ENCODE measurements at regions not wholly inside any gene's neighbourhood (a gene's known extent, or its start where the extent isn't known, plus 50 kb on each side); places are given as distances from the start of the nearest gene placed in this dataset.

DNA sequence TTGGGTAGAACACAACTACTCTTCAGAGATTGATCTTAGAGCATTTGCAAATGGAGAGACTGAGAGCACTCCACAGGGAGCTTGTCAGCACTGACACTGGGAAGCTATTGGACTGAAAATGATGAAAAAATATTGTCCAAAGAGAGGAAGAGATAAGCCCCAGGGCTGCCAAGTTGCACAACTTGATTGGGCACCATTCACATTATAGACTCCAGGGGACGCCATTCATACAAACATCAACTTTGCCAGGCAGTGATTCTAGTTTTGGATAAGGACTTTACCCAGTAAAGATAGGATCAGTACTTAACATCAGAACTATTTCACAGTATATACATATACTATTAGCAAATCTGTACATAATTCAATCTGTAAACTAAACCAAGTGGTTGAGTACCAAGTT, 79.6 kb upstream of the MYCN start:
- TF ChIP-seq PAX5 (IDR thresholded peaks at IDR 0.05; ENCODE audit: insufficient read depth, low read length, severe bottlenecking) (no peak), POLR2AphosphoS5 (IDR thresholded peaks at IDR 0.05; ENCODE audit: low read depth, low read length) (no peak), POLR2A (IDR thresholded peaks at IDR 0.05; ENCODE audit: low read depth, low read length) (no peak), TAF1 (IDR thresholded peaks at IDR 0.05; ENCODE audit: low read depth, low read length) (no peak), SPI1 (IDR thresholded peaks at IDR 0.05; ENCODE audit: low read depth, low read length) (no peak), POU2F2 (IDR thresholded peaks at IDR 0.05; ENCODE audit: low read depth, low read length) (no peak)
- DNase-seq (ENCODE audit: insufficient read length, low spot score), result no peak
- FAIRE-seq, result no peak

- DNase-seq (ENCODE audit: insufficient read length, low spot score) (no peak), FAIRE-seq (no peak)
- no peak for TF ChIP-seq TAF1 (IDR thresholded peaks at IDR 0.05; ENCODE audit: low read depth, low read length)
- no peak for TF ChIP-seq POLR2A (IDR thresholded peaks at IDR 0.05; ENCODE audit: low read depth, low read length)
- TF ChIP-seq SPI1 (IDR thresholded peaks at IDR 0.05; ENCODE audit: low read depth, low read length), result no peak
- TF ChIP-seq PAX5 (IDR thresholded peaks at IDR 0.05; ENCODE audit: insufficient read depth, low read length, severe bottlenecking), result no peak
- TF ChIP-seq POLR2AphosphoS5 (IDR thresholded peaks at IDR 0.05; ENCODE audit: low read depth, low read length), result no peak
- no peak for TF ChIP-seq POU2F2 (IDR thresholded peaks at IDR 0.05; ENCODE audit: low read depth, low read length)
Measured at GRCh38 chr2:15861172-15861822, 79.1 kb upstream of the MYCN start.

GRCh38 chr2:15861898-15862297, 78.5 kb upstream of the MYCN start:
- TF ChIP-seq SPI1 (IDR thresholded peaks at IDR 0.05; ENCODE audit: low read depth, low read length) (no peak), POLR2A (IDR thresholded peaks at IDR 0.05; ENCODE audit: low read depth, low read length) (no peak), TAF1 (IDR thresholded peaks at IDR 0.05; ENCODE audit: low read depth, low read length) (no peak), POU2F2 (IDR thresholded peaks at IDR 0.05; ENCODE audit: low read depth, low read length) (no peak), POLR2AphosphoS5 (IDR thresholded peaks at IDR 0.05; ENCODE audit: low read depth, low read length) (no peak), PAX5 (IDR thresholded peaks at IDR 0.05; ENCODE audit: insufficient read depth, low read length, severe bottlenecking) (no peak)
- DNase-seq (ENCODE audit: insufficient read length, low spot score), result no peak
- FAIRE-seq, result no peak

DNA sequence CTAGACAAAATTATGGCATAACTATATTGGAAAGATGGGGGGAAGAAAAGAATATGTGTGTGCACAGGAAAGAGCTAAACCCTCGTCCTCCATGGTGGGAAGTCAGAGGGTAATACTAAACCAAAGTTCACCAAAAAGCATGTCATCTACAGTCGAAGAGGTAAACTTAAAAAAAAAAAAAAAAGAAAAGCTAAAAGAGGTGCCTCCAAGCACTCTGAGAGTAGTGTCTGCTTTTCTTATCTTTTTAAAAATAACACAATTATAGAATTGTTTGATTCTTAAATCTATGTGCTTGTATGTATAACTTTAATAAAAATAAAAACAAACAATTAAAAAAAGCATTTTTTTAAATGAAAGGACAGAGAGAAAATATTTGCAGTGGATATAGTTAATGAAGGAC, 77.3 kb upstream of the MYCN start:
- TF ChIP-seq POLR2A (IDR thresholded peaks at IDR 0.05; ENCODE audit: low read depth, low read length), result no peak
- no peak for TF ChIP-seq POU2F2 (IDR thresholded peaks at IDR 0.05; ENCODE audit: low read depth, low read length)
- no peak for TF ChIP-seq PAX5 (IDR thresholded peaks at IDR 0.05; ENCODE audit: insufficient read depth, low read length, severe bottlenecking)
- no peak for TF ChIP-seq TAF1 (IDR thresholded peaks at IDR 0.05; ENCODE audit: low read depth, low read length)
- TF ChIP-seq SPI1 (IDR thresholded peaks at IDR 0.05; ENCODE audit: low read depth, low read length), result no peak
- TF ChIP-seq POLR2AphosphoS5 (IDR thresholded peaks at IDR 0.05; ENCODE audit: low read depth, low read length), result no peak
- DNase-seq (ENCODE audit: insufficient read length, low spot score), result no peak
- FAIRE-seq, result no peak

DNA sequence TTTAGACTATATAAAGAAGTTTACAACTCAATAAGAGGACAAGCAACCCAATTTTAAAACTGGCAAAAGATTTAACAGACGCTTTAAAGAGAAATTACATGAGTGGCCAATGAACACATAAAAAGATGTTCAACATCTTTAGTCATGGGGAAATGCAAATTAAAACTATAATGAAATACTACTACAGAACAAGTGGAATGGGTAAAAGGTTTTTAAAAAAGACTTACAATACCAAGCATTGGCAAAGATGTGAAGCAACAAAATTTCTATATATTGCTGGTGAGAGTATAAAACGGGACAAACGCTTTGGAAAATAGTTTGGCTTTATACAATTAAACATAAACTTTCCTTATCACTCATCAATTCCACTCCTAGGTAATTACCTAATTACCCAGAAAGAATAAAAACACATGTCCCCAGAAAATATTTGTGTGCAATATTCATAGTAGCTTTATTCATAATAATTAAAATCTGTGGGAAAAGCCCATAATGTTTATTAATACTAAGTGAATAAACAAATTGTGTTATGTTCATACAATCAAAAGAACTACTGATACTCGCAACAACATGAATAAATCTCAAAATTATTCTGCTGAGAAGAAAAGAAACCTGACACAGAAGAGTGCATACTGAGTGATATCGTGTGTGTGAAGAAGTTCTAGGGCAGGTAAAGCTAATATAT, 76.7 kb upstream of the MYCN start:
- FAIRE-seq (no peak), DNase-seq (ENCODE audit: insufficient read length, low spot score) (no peak)
- TF ChIP-seq PAX5 (IDR thresholded peaks at IDR 0.05; ENCODE audit: insufficient read depth, low read length, severe bottlenecking) (no peak), SPI1 (IDR thresholded peaks at IDR 0.05; ENCODE audit: low read depth, low read length) (no peak), POU2F2 (IDR thresholded peaks at IDR 0.05; ENCODE audit: low read depth, low read length) (no peak), TAF1 (IDR thresholded peaks at IDR 0.05; ENCODE audit: low read depth, low read length) (no peak), POLR2A (IDR thresholded peaks at IDR 0.05; ENCODE audit: low read depth, low read length) (no peak), POLR2AphosphoS5 (IDR thresholded peaks at IDR 0.05; ENCODE audit: low read depth, low read length) (no peak)

DNA sequence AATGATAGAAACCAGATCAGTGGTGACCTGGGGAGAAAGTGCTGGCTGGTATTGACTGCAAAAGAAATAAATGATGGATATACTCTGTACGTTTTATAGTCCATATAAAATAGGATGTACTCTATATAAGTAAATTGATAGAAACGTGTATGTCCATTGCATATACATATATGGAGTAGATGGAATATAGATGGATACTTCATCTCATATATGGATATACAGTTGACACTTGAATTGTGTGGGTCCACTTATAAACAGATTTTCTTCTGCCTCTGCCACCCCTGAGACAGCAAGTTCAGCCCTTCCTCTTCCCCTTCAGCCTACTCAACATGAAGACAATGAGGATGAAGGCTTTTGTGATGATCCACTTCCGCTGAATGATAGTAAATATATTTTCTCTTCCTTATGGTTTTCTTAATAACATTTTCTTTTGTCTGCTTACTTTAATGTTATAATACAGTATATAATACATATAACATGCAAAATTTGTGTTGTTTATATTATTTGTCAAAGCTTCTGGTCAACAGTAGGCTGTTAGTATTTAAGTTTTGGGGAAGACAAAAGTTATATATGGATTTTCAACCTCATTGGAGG, 76.1 kb upstream of the MYCN start:
- FAIRE-seq (no peak), DNase-seq (ENCODE audit: insufficient read length, low spot score) (no peak)
- TF ChIP-seq POU2F2 (IDR thresholded peaks at IDR 0.05; ENCODE audit: low read depth, low read length) (no peak), PAX5 (IDR thresholded peaks at IDR 0.05; ENCODE audit: insufficient read depth, low read length, severe bottlenecking) (no peak), TAF1 (IDR thresholded peaks at IDR 0.05; ENCODE audit: low read depth, low read length) (no peak), POLR2A (IDR thresholded peaks at IDR 0.05; ENCODE audit: low read depth, low read length) (no peak), POLR2AphosphoS5 (IDR thresholded peaks at IDR 0.05; ENCODE audit: low read depth, low read length) (no peak), SPI1 (IDR thresholded peaks at IDR 0.05; ENCODE audit: low read depth, low read length) (no peak)

- TF ChIP-seq POLR2AphosphoS5 (IDR thresholded peaks at IDR 0.05; ENCODE audit: low read depth, low read length) (no peak), POLR2A (IDR thresholded peaks at IDR 0.05; ENCODE audit: low read depth, low read length) (no peak), SPI1 (IDR thresholded peaks at IDR 0.05; ENCODE audit: low read depth, low read length) (no peak), POU2F2 (IDR thresholded peaks at IDR 0.05; ENCODE audit: low read depth, low read length) (no peak), PAX5 (IDR thresholded peaks at IDR 0.05; ENCODE audit: insufficient read depth, low read length, severe bottlenecking) (no peak), TAF1 (IDR thresholded peaks at IDR 0.05; ENCODE audit: low read depth, low read length) (no peak)
- DNase-seq (ENCODE audit: insufficient read length, low spot score) (no peak), FAIRE-seq (no peak)
Measured at GRCh38 chr2:15865923-15866322, 74.4 kb upstream of the MYCN start.

DNA sequence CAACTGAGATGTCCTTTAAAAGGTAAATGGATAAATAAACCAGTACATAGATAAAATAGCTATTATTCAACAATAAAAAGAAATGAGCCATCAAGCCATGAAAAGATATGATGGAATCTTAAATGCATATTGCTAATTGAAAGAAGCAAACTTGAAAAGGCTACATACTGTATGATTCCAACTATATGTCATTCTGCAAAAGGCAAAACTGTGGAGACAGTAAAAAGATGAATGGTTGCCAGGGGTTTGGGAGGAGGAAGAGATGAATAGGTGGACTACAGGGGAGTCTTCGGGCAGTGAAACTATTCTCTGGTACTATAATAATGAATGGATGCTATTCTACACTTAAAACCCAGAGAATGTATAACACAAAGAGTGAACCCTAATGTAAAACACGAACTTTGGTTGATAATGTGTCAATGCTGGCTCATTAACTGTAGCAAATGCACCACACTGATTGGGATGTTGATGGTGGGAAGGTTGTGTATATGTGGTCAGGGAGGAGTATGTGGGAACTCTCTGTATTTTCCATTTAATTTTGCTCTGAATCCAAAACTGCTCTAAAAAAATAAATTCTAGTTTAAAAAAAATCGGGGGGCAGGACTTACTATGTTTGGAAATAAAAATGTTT, 73.7 kb upstream of the MYCN start:
- no peak for TF ChIP-seq SPI1 (IDR thresholded peaks at IDR 0.05; ENCODE audit: low read depth, low read length)
- no peak for TF ChIP-seq PAX5 (IDR thresholded peaks at IDR 0.05; ENCODE audit: insufficient read depth, low read length, severe bottlenecking)
- TF ChIP-seq POLR2A (IDR thresholded peaks at IDR 0.05; ENCODE audit: low read depth, low read length), result no peak
- no peak for TF ChIP-seq POU2F2 (IDR thresholded peaks at IDR 0.05; ENCODE audit: low read depth, low read length)
- no peak for TF ChIP-seq POLR2AphosphoS5 (IDR thresholded peaks at IDR 0.05; ENCODE audit: low read depth, low read length)
- no peak for TF ChIP-seq TAF1 (IDR thresholded peaks at IDR 0.05; ENCODE audit: low read depth, low read length)
- no peak for FAIRE-seq
- DNase-seq (ENCODE audit: insufficient read length, low spot score), result no peak
